ENCODE measurements at regions not wholly inside any gene's neighbourhood (a gene's known extent, or its start where the extent isn't known, plus 50 kb on each side); places are given as distances from the start of the nearest gene placed in this dataset.

GRCh38 chr21:16773206-16773605, 739.6 kb upstream of the CXADR start:
- Histone ChIP-seq H3K27ac (no peak overlapping the region), H3K4me3 (no peak overlapping the region), H3K4me2 (no peak overlapping the region), H3K36me3 (no peaks in the 10 kb centered on the region), H3K27me3 (no peaks in the 10 kb centered on the region), H3K9ac (no peak overlapping the region), H4K20me1 (no peaks in the 10 kb centered on the region), H3K4me1 (no peaks in the 10 kb centered on the region), H3K9me3 (replicated peaks in 1 of 11) (no peaks in the 10 kb centered on the region)
- TF ChIP-seq Cebpa-rat (IDR thresholded peaks at IDR 0.05): no peak

DNA sequence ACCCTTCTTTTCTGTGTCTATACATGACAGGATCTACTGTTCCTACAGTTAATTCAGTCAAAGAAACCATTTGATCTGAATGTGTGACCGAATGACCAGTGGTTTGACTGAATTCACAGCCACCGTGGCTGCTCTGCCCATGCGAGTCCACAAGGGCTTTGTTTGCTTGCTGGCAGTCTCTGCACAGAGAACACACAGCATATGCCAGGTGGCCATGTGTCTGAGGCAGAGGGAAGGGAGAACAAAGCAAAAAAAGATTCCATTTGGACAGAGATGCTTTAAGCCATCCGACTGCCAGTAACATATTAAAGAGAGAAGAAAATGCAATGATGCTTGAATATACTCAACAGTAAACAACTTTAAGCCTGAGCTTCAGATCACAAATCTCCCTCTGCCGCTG, 737.8 kb upstream of the CXADR start:
- Histone ChIP-seq H3K4me2 (no peak overlapping the region), H3K9me3 (replicated peaks in 1 of 11) (no peaks in the 10 kb centered on the region), H3K4me1 (no peaks in the 10 kb centered on the region), H4K20me1 (no peaks in the 10 kb centered on the region), H3K9ac (no peak overlapping the region), H3K36me3 (no peaks in the 10 kb centered on the region), H3K27me3 (no peaks in the 10 kb centered on the region), H3K27ac (no peak overlapping the region), H3K4me3 (no peak overlapping the region)
- TF ChIP-seq Cebpa-rat (IDR thresholded peaks at IDR 0.05): no peak

DNA sequence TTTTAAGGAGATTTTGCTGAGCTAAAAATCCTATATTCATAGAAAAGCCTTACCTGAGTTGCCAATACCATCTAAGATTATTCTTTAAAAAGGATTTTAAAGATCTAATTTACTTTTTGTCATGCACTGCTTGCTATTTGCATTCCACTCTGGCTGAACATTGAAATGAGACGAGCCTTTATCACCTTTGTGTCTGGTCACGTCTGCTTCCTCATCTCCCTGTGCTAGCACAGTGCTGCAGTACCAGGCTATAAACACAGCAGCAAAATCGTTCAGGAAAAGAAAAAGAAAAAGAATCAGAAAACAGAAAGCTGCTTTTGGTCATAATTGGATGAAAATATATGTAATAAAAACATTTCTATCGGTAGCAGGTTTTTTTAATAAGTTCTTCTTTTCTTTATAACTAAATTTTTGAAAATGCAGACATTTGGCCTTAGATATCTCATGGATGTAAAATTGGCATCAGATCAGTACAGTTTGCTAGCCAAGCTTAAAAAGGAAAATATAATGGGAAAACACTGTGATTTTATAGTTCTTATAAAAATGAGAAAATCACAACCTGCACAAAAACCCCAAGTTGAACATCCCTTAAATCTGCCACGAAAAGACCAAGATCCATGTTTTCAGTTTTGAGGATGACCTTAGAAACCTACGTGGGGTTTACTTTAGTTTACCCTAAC, 735.7 kb upstream of the CXADR start:
- no peak overlapping the region for H3K4me3 ChIP-seq
- H3K9me3 ChIP-seq (replicated peaks in 1 of 11): no peaks in the 10 kb centered on the region
- no peak overlapping the region for H3K4me2 ChIP-seq
- H3K36me3 ChIP-seq: no peaks in the 10 kb centered on the region
- H3K27me3 ChIP-seq: no peaks in the 10 kb centered on the region
- no peak overlapping the region for H3K9ac ChIP-seq
- no peak overlapping the region for H3K27ac ChIP-seq
- no peaks in the 10 kb centered on the region for H3K4me1 ChIP-seq
- TF ChIP-seq Cebpa-rat (IDR thresholded peaks at IDR 0.05): no peak
- H4K20me1 ChIP-seq: no peaks in the 10 kb centered on the region

- no peak for TF ChIP-seq Cebpa-rat (IDR thresholded peaks at IDR 0.05)
- Histone ChIP-seq H3K27me3 (no peaks in the 10 kb centered on the region), H3K27ac (no peak overlapping the region), H3K4me2 (no peak overlapping the region), H3K36me3 (no peaks in the 10 kb centered on the region), H3K9ac (no peak overlapping the region), H4K20me1 (no peaks in the 10 kb centered on the region), H3K9me3 (replicated peaks in 1 of 11) (peaks cover 0 to 8% (median 5%) of the 10 kb centered on the region in 11 experiments; a peak in 3 of 22 replicates), H3K4me3 (no peak overlapping the region), H3K4me1 (no peaks in the 10 kb centered on the region)
These were observed 724.3 kb upstream of the CXADR start for GRCh38 chr21:16788584-16788983.

GRCh38 chr21:16789636-16790035, 723.2 kb upstream of the CXADR start:
- TF ChIP-seq Cebpa-rat (IDR thresholded peaks at IDR 0.05): no peak
- no peaks in the 10 kb centered on the region for H3K4me1 ChIP-seq
- H4K20me1 ChIP-seq: no peaks in the 10 kb centered on the region
- H3K27ac ChIP-seq: no peak overlapping the region
- H3K4me2 ChIP-seq: no peak overlapping the region
- no peak overlapping the region for H3K4me3 ChIP-seq
- H3K36me3 ChIP-seq: no peaks in the 10 kb centered on the region
- no peaks in the 10 kb centered on the region for H3K27me3 ChIP-seq
- H3K9ac ChIP-seq: no peak overlapping the region
- H3K9me3 ChIP-seq (replicated peaks in 1 of 11): peaks cover 0 to 2% (median 0%) of the 10 kb centered on the region in 11 experiments; a peak in 2 of 22 replicates

- no peak overlapping the region for H3K4me3 ChIP-seq
- no peaks in the 10 kb centered on the region for H4K20me1 ChIP-seq
- H3K4me1 ChIP-seq: no peaks in the 10 kb centered on the region
- H3K4me2 ChIP-seq: no peak overlapping the region
- H3K9me3 ChIP-seq (replicated peaks in 1 of 11): no peaks in the 10 kb centered on the region
- no peak overlapping the region for H3K9ac ChIP-seq
- TF ChIP-seq Cebpa-rat (IDR thresholded peaks at IDR 0.05): no peak
- no peak overlapping the region for H3K27ac ChIP-seq
- H3K27me3 ChIP-seq: no peaks in the 10 kb centered on the region
- H3K36me3 ChIP-seq: no peaks in the 10 kb centered on the region
These were observed 720.7 kb upstream of the CXADR start for GRCh38 chr21:16792101-16792500.

DNA sequence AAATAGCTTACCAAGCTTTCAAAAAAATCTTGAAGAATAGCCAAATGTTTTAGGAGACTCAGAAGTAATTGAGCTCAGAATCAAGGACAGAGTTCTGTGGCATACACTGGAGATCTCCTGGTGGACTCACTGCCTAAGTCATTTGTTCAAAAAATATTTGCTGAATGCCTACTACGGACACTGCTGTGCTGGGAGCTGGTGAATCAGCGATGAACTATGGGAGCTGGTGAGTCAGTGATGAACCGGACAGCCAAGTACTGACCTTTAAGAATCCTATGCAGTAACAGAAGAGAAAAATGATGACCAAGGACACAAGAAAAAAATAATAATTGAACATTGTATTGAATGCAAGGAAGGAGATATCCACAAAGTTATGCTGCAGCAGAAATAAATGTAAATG, 717.9 kb upstream of the CXADR start:
- H3K36me3 ChIP-seq: no peaks in the 10 kb centered on the region
- no peak overlapping the region for H3K4me3 ChIP-seq
- H3K4me1 ChIP-seq: no peaks in the 10 kb centered on the region
- no peak overlapping the region for H3K27ac ChIP-seq
- H3K9me3 ChIP-seq (replicated peaks in 1 of 11): no peaks in the 10 kb centered on the region
- TF ChIP-seq Cebpa-rat (IDR thresholded peaks at IDR 0.05): no peak
- H3K9ac ChIP-seq: no peak overlapping the region
- H3K27me3 ChIP-seq: no peaks in the 10 kb centered on the region
- no peaks in the 10 kb centered on the region for H4K20me1 ChIP-seq
- no peak overlapping the region for H3K4me2 ChIP-seq

GRCh38 chr21:16796776-16797175, 716.1 kb upstream of the CXADR start:
- Histone ChIP-seq H3K27ac (no peak overlapping the region), H3K4me2 (no peak overlapping the region), H3K4me1 (no peaks in the 10 kb centered on the region), H3K27me3 (no peaks in the 10 kb centered on the region), H3K4me3 (no peak overlapping the region), H3K9me3 (replicated peaks in 1 of 11) (no peaks in the 10 kb centered on the region), H4K20me1 (no peaks in the 10 kb centered on the region), H3K9ac (no peak overlapping the region), H3K36me3 (no peaks in the 10 kb centered on the region)
- TF ChIP-seq Cebpa-rat (IDR thresholded peaks at IDR 0.05): no peak

DNA sequence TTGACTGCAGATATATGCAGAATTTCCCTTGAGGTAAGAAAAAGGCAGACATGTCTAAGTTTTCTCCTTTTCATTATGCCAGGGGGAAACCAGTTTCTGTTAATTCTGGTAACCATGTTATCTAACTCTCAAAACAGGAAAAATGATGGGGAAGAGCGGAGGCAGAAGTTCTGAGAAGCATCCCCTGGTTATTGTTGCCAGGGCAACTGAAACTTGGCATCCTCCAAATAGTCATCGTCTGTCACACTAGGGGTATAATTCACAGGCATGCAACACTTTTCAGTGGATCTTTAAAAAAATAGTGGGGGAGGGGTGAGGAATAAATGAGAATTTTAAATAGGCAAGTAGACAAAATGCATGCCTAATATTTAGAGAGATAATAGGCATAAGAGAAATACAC, 715.3 kb upstream of the CXADR start:
- TF ChIP-seq Cebpa-rat (IDR thresholded peaks at IDR 0.05): no peak

GRCh38 chr21:16797966-16798365, 714.9 kb upstream of the CXADR start:
- Histone ChIP-seq H3K9ac (no peak overlapping the region), H3K4me1 (no peaks in the 10 kb centered on the region), H3K36me3 (no peaks in the 10 kb centered on the region), H3K27ac (no peak overlapping the region), H3K4me3 (no peak overlapping the region), H4K20me1 (no peaks in the 10 kb centered on the region), H3K9me3 (replicated peaks in 1 of 11) (no peaks in the 10 kb centered on the region), H3K27me3 (no peaks in the 10 kb centered on the region), H3K4me2 (no peak overlapping the region)
- TF ChIP-seq Cebpa-rat (IDR thresholded peaks at IDR 0.05): no peak

More for the DNA sequence above, 715.3 kb upstream of the CXADR start:
- Histone ChIP-seq H3K9ac (no peak overlapping the region), H3K4me1 (no peaks in the 10 kb centered on the region), H3K4me3 (no peak overlapping the region), H3K4me2 (no peak overlapping the region), H3K27me3 (no peaks in the 10 kb centered on the region), H4K20me1 (no peaks in the 10 kb centered on the region), H3K27ac (no peak overlapping the region), H3K36me3 (no peaks in the 10 kb centered on the region), H3K9me3 (replicated peaks in 1 of 11) (no peaks in the 10 kb centered on the region)
